ENCODE measurements at regions not wholly inside any gene's neighbourhood (a gene's known extent, or its start where the extent isn't known, plus 50 kb on each side); places are given as distances from the start of the nearest gene placed in this dataset.
"Not testable (repeated sequence)": the region's sequence is repeated elsewhere in the genome, so short reads cannot be mapped to it uniquely, and the experiment has no call there.

DNA sequence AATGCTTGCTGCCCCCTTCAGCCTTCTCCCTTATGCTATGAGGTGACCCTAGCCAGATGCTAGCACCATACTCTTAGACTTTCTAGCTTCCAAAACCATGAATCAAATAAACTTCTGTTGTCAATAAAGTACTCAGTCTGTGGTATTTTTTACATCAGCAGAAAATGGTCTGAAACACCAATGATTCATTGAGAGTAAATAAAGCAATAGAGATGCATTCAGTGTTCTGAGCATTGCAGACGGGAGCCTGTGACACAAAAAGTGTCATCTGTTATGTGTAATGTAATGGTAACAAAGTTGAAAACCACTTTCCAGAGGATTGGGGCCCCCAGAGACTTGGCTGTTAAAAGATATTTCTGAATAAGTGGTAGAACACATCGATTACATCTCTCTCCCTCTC, 758.0 kb upstream of the NRXN1 start:
- no peak for DNase-seq
- Mint-ChIP-seq H3K4me1 (no peaks in the 10 kb centered on the region), H3K27me3 (no peaks in the 10 kb centered on the region), H3K9me3 (peaks cover 2 to 10% (median 4%) of the 10 kb centered on the region in 7 donors), H3K36me3 (no peaks in the 10 kb centered on the region), H3K4me3 (no peak overlapping the region), H3K27ac (no peak overlapping the region)
- ATAC-seq (ENCODE audit: low read depth in 2 of 2), result no peak

DNA sequence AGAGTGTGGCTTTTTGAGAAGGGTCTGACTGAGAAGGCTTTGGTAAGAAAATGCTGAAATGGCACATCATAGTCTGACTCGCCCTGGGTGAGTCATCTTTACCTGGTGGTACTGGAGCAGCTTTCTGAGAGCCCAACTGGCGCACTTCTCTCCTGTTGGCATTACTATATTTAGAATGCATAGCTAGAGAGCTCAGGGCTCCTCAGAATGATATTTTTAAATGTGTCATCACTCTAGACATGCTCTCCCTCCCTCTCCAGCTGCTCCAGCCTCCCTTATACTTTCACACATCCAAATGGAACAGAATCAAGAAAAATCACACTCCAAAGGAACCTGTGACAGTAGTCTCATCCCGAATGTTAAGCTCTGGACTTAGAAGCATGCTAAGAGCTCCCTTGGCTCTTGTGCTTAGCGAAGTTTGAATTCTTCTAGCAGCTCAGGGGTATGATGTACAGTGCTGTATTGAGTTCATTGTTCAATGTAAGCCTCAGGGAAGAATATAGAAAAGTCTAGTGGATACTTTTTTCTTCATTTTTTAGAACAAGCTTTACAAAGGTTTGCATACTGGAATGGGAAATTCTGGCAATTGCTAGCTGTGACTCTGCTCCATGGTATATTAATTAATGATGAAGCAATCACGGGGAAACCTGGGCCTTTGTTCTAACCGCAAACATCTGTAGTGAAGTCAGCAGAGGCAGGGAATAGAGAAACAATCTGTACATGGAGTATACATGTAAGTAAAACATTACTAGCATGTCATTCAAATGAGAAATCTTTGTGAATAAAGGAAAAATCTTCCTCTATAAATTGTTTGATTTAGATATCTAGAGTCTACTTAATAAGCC, 751.2 kb upstream of the NRXN1 start:
- no peaks in the 10 kb centered on the region for H3K4me1 Mint-ChIP-seq
- no peak overlapping the region for H3K4me3 Mint-ChIP-seq
- no peak overlapping the region for H3K27ac Mint-ChIP-seq
- H3K27me3 Mint-ChIP-seq, result no peaks in the 10 kb centered on the region
- no peaks in the 10 kb centered on the region for H3K36me3 Mint-ChIP-seq
- ATAC-seq (ENCODE audit: low read depth in 2 of 2) (no peak), DNase-seq (no peak)
- peaks cover 0 to 5% (median 4%) of the 10 kb centered on the region in 7 donors for H3K9me3 Mint-ChIP-seq

DNA sequence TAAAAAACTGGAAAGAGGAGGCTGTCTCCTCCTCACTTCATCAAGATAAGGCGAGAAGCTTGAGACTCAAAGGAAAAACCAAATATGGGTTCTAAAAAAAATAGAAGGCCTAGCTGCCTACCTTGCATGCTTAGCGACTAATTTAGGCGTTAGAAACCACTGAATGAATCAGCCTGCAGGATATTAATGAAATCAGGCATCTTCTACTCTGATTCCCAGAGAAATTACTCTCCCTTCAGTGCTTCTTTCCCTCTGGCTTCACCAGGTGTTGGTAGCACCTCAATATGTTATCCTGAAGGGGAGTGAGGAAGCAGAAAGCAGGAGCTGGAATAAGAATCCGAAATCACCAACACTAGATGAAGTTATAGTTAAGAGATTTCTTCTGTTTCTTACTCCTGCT, 749.8 kb upstream of the NRXN1 start:
- H3K36me3 Mint-ChIP-seq, result no peaks in the 10 kb centered on the region
- peaks cover 0 to 5% (median 4%) of the 10 kb centered on the region in 7 donors for H3K9me3 Mint-ChIP-seq
- H3K4me1 Mint-ChIP-seq, result no peaks in the 10 kb centered on the region
- H3K27me3 Mint-ChIP-seq, result no peaks in the 10 kb centered on the region
- DNase-seq (no peak), ATAC-seq (ENCODE audit: low read depth in 2 of 2) (no peak)
- H3K27ac Mint-ChIP-seq, result no peak overlapping the region
- no peak overlapping the region for H3K4me3 Mint-ChIP-seq

DNA sequence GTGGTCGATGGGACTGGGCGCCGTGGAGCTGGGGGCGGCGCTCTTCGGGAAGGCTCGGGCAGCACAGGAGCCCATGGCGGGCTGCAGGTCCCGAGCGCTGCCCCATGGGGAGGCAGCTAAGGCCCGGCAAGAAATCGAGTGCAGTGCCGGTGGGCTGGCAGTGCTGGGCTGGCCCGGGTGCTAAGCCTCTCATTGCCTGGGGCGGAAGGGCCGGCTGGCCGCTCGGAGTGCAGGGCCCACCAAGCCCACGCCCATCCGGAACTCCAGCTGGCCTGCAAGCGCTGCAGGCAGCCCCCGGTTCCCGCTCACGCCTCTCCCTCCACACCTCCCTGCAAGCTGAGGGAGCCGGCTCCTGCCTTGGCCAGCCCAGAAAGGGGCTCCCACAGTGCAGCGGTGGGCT, 748.4 kb upstream of the NRXN1 start:
- H3K9me3 Mint-ChIP-seq, result peaks cover 0 to 5% (median 4%) of the 10 kb centered on the region in 7 donors
- no peak overlapping the region for H3K27ac Mint-ChIP-seq
- no peaks in the 10 kb centered on the region for H3K4me1 Mint-ChIP-seq
- no peak overlapping the region for H3K4me3 Mint-ChIP-seq
- ATAC-seq (ENCODE audit: low read depth in 2 of 2) (no peak), DNase-seq (no peak)
- H3K27me3 Mint-ChIP-seq, result no peaks in the 10 kb centered on the region
- H3K36me3 Mint-ChIP-seq, result no peaks in the 10 kb centered on the region

DNA sequence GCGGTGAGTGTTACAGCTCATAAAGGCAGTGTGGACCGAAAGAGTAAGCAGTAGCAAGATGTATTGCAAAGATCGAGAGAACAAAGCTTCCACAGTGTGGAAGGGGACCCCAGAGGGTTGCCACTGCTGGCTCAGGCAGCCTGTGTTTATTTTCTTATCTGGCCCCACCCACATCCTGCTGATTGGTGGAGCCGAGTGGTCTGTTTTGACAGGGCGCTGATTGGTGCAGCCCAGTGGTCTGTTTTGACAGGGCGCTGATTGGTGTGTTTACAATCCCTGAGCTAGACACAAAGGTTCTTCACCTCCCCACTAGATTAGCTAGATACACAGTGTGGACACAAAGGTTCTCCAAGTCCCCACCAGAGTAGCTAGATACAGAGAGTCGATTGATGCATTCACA, 747.8 kb upstream of the NRXN1 start:
- DNase-seq; H3K27ac Mint-ChIP-seq; ATAC-seq (ENCODE audit: low read depth in 2 of 2); H3K9me3 Mint-ChIP-seq; H3K4me1 Mint-ChIP-seq; H3K36me3 Mint-ChIP-seq; H3K27me3 Mint-ChIP-seq; H3K4me3 Mint-ChIP-seq: not testable (repeated sequence)

DNA sequence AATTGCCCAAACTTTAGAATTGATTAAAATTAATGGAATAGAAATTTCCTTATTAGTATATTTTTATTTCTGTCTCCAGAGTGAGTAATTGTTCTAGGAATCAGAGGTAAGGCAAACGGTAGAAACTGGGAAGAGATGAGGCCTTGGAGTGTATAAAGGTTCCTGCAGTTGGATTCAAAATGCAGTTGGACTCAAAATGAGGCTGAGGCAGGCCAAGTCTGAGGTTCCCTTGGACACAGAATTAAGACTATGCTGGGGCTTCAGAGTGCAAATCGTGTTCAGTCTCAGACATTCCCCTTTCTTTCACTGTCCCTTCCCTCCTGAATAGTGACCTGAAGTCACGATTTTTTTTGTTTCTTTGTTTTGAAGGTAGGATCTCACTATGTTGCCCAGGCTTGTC, 746.9 kb upstream of the NRXN1 start:
- H3K4me1 Mint-ChIP-seq, result no peaks in the 10 kb centered on the region
- no peaks in the 10 kb centered on the region for H3K27me3 Mint-ChIP-seq
- H3K36me3 Mint-ChIP-seq, result no peaks in the 10 kb centered on the region
- no peak overlapping the region for H3K27ac Mint-ChIP-seq
- ATAC-seq (ENCODE audit: low read depth in 2 of 2) (no peak), DNase-seq (no peak)
- no peak overlapping the region for H3K4me3 Mint-ChIP-seq
- peaks cover 0 to 10% (median 4%) of the 10 kb centered on the region in 7 donors for H3K9me3 Mint-ChIP-seq

DNA sequence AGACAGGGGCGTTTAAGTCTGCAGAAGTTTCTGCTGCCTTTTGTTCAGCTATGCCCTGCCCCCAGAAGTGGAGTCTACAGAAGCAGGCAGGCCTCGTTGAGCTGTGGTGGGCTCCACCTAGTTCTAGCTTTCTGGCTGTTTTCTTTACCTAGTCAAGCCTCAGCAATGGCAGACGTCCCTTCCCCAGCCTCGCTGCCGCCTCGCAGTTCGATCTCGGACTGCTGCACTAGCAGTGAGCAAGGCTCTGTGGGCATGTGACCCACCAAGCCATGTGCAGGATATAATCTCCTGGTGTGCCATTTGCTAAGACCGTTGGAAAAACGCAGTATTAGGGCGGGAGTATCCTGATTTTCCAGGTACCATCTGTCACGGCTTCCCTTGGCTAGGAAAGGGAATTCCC, 742.7 kb upstream of the NRXN1 start:
- not testable (repeated sequence) for ATAC-seq (ENCODE audit: low read depth in 2 of 2); H3K4me3 Mint-ChIP-seq; H3K27me3 Mint-ChIP-seq; H3K36me3 Mint-ChIP-seq; H3K4me1 Mint-ChIP-seq; DNase-seq; H3K27ac Mint-ChIP-seq
- peaks cover 4 to 21% (median 12%) of the 10 kb centered on the region in 7 donors for H3K9me3 Mint-ChIP-seq

DNA sequence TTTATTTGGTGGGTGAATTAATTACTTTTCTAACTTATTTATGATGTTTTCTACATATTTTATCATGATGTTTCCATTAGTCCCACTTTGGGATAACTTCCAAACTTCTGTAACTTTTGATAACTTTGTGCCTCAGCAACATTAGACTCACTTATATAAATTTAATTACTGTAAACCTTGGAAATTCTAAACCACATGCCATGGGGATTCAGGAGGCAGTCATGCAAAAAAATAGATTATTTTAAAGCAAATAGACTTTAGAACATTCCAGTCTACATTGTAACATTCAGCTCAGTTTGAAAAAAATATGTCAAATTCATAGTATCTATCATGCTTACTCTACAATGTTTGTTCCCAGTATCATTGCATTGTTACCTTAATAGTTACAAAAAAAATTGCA, 728.5 kb upstream of the NRXN1 start:
- Mint-ChIP-seq H3K4me3 (no peak overlapping the region), H3K9me3 (no peaks in the 10 kb centered on the region), H3K27ac (no peak overlapping the region), H3K4me1 (no peaks in the 10 kb centered on the region), H3K36me3 (no peaks in the 10 kb centered on the region), H3K27me3 (no peaks in the 10 kb centered on the region)
- DNase-seq (no peak), ATAC-seq (ENCODE audit: low read depth in 2 of 2) (no peak)

DNA sequence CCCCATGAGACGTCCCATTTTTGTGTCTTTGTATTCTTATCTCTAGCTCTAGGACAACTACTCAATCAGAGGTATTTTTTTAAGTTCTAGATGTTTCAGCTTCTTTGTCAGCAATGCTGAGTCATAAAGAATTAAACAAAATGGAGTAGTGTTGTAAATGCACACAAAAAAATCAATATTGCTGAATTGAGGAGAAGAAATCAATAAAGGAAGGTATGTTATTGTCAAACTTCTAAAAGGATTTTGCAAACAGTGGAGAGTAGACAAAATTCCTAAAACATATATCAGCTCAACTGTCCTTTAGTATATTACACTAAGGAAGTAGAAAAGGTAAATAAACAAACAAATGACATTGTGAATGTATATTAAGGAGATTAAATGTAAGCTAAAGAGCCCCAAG, 726.1 kb upstream of the NRXN1 start:
- no peak overlapping the region for H3K4me3 Mint-ChIP-seq
- no peaks in the 10 kb centered on the region for H3K36me3 Mint-ChIP-seq
- H3K27ac Mint-ChIP-seq, result no peak overlapping the region
- DNase-seq (no peak), ATAC-seq (ENCODE audit: low read depth in 2 of 2) (no peak)
- no peaks in the 10 kb centered on the region for H3K9me3 Mint-ChIP-seq
- H3K4me1 Mint-ChIP-seq, result no peaks in the 10 kb centered on the region
- H3K27me3 Mint-ChIP-seq, result no peaks in the 10 kb centered on the region

DNA sequence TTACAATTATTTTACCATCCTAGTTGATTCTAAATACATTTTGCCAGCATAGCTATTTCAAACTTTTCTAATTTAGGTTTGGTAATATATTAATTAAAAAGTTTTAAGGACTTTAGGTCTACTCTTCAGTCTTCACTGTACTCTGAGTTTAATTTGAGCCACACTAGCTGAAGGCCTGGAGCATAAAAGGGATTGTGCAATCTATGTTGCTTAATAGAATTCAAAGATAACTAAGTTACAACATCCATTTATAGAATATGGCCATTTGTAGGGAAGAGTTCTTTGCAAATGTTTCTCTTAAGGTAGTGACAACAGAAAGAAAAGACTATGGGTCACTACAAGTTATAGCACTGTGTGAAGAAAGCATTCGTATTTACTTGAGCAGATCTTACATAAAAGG, 702.2 kb upstream of the NRXN1 start:
- no peak for ATAC-seq (ENCODE audit: low read depth in 2 of 2)
- Mint-ChIP-seq H3K9me3 (peaks cover 0 to 7% (median 3%) of the 10 kb centered on the region in 7 donors), H3K4me3 (no peak overlapping the region), H3K27ac (no peak overlapping the region), H3K36me3 (no peaks in the 10 kb centered on the region), H3K27me3 (no peaks in the 10 kb centered on the region), H3K4me1 (no peaks in the 10 kb centered on the region)
- no peak for DNase-seq

DNA sequence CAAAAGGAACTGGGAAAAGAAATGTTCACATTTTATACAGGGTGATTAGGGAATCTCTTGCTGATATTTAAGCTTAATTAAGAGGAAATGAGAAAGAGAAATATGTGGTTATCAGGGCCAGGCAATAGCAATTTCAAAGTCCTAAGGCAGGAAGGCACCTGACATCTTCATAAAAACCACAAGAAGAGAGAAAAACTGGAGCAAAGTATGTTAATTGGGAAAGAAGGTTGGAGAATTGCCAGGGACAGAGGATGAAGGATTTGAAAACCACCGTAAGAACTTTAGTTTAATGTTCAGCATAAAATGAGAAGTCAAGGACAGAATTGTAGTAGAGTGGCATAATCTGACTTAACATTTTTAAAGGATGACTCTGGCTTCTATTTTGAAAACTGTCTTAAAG, 691.8 kb upstream of the NRXN1 start:
- Mint-ChIP-seq H3K9me3 (peaks cover 0 to 5% (median 0%) of the 10 kb centered on the region in 7 donors), H3K4me1 (no peaks in the 10 kb centered on the region), H3K27me3 (no peaks in the 10 kb centered on the region), H3K27ac (no peak overlapping the region), H3K36me3 (no peaks in the 10 kb centered on the region), H3K4me3 (no peak overlapping the region)
- ATAC-seq (ENCODE audit: low read depth in 2 of 2), result no peak
- no peak for DNase-seq

DNA sequence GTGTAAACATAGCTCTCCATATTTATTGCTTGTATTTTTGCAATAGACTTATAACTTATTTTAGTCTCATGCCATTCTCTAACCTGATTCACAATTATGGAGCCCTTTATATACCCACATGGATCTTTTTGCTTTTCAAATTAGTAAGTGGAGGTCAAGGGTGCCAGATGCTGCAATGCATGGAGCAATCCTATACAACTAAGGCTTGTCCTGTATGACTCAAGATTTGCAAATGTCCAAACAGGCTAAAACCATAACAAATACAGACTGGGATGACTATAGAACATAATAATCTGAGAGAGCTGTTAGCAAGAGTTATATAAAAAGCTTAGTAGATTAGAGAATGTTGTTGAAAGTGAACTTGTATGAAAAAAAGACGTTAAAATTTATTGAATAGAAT, 690.4 kb upstream of the NRXN1 start:
- no peak overlapping the region for H3K27ac Mint-ChIP-seq
- H3K9me3 Mint-ChIP-seq, result peaks cover 0 to 5% (median 0%) of the 10 kb centered on the region in 7 donors
- H3K36me3 Mint-ChIP-seq, result no peaks in the 10 kb centered on the region

DNA sequence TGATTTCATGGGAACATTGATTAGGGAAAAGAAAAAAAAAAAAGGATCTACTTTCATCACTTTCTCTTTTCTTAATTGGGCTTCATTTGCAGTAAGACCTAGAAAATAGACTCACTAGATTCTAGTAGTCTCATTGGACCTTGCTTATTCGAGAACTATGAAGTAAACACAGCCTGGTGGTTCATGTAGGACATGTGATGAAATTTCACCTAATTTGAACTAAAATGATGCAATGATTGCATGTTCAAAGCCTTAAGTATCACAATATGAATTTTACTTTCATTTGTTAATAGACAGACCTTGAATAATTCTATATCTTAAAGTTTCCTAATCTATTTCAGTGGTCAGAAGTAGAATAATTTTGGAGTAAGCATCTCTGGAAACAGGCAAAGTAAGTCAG, 688.9 kb upstream of the NRXN1 start:
- H3K36me3 Mint-ChIP-seq, result no peaks in the 10 kb centered on the region
- no peaks in the 10 kb centered on the region for H3K4me1 Mint-ChIP-seq
- no peak overlapping the region for H3K4me3 Mint-ChIP-seq
- H3K27me3 Mint-ChIP-seq, result no peaks in the 10 kb centered on the region
- peaks cover 0 to 5% (median 0%) of the 10 kb centered on the region in 7 donors for H3K9me3 Mint-ChIP-seq
- H3K27ac Mint-ChIP-seq, result no peak overlapping the region
- no peak for DNase-seq
- no peak for ATAC-seq (ENCODE audit: low read depth in 2 of 2)

More for the DNA sequence above, 690.4 kb upstream of the NRXN1 start:
- H3K27me3 Mint-ChIP-seq, result no peaks in the 10 kb centered on the region
- H3K4me1 Mint-ChIP-seq, result no peaks in the 10 kb centered on the region
- ATAC-seq (ENCODE audit: low read depth in 2 of 2) (no peak), DNase-seq (no peak)
- no peak overlapping the region for H3K4me3 Mint-ChIP-seq

DNA sequence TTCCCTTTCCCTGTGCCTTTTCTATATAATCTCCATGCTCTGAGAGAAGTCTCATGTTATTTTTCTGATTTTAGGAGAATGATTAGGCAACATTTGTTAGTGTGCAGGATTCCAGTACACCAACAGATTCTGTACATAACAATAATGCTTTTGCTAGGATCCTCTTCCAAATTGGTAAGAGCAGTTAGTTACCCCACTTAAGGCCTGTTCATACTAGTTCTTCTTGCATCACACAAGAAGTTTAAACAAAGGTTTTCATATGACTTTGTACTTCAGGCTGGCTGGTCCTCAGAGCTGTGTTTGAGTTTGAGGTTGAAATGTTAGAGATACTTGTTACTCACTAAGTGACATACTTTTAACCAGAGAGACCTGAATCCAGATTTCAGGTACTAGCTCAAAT, 686.9 kb upstream of the NRXN1 start:
- ATAC-seq (ENCODE audit: low read depth in 2 of 2), result no peak
- Mint-ChIP-seq H3K4me3 (no peak overlapping the region), H3K27ac (no peak overlapping the region), H3K4me1 (no peaks in the 10 kb centered on the region), H3K27me3 (no peaks in the 10 kb centered on the region), H3K36me3 (no peaks in the 10 kb centered on the region), H3K9me3 (peaks cover 0 to 8% (median 3%) of the 10 kb centered on the region in 7 donors)
- DNase-seq, result no peak

DNA sequence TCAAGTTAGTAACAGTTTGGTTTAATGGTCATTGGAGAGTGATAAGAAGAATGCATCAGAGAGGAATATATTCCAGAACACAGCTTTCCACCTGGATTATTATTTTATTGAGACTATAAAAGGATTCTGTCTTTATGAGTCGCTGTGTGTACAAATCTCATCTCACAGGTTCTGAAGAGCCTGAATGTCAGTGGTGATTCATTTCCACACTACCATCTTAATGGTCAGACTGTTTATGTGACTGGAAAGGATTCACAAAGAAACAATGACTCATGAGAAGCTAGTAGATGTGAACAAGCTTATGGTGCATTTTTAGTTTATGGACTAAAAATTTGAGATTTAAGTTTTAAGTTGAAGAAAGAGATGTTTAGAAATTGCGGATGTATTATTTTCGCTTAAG, 685.4 kb upstream of the NRXN1 start:
- H3K4me1 Mint-ChIP-seq, result no peaks in the 10 kb centered on the region
- peaks cover 0 to 16% (median 5%) of the 10 kb centered on the region in 7 donors for H3K9me3 Mint-ChIP-seq
- H3K36me3 Mint-ChIP-seq, result no peaks in the 10 kb centered on the region
- no peak overlapping the region for H3K27ac Mint-ChIP-seq
- ATAC-seq (ENCODE audit: low read depth in 2 of 2) (no peak), DNase-seq (no peak)
- H3K27me3 Mint-ChIP-seq, result no peaks in the 10 kb centered on the region
- H3K4me3 Mint-ChIP-seq, result no peak overlapping the region
